Prostate gland (tissue), 2 donors: ENCODE measurements at regions not wholly inside any gene's neighbourhood (a gene's known extent, or its start where the extent isn't known, plus 50 kb on each side); places are given as distances from the start of the nearest gene placed in this dataset.

Source experiments
- POLR2A ChIP-seq: fragments of 450-650 bp; IDR thresholded peaks from one replicate; pipeline ENCODE4 v1.6.1; 2016; ENCODE audit warnings: antibody characterized with exemption, mild to moderate bottlenecking
- POLR2AphosphoS5 ChIP-seq: sonication (generic); formaldehyde crosslinking; IDR thresholded peaks from one replicate; pipeline ENCODE4 v1.6.1; 2017; ENCODE audit warnings: antibody characterized with exemption
- TF ChIP-seq, protein P1 (sequence below), 4 experiments: fragments of 200-600 bp in 2 of 4; fragments of 450-650 bp in 2 of 4; sonication (generic) in 2 of 4; IDR thresholded peaks; 1 replicate in 3 of 4; 2 replicates in 1 of 4; pipeline ENCODE4 v1.5.1; 2016 to 2019; ENCODE audit warnings: antibody characterized with exemption in 4 of 4, mild to moderate bottlenecking in 2 of 4, moderate library complexity in 2 of 4

DNA sequence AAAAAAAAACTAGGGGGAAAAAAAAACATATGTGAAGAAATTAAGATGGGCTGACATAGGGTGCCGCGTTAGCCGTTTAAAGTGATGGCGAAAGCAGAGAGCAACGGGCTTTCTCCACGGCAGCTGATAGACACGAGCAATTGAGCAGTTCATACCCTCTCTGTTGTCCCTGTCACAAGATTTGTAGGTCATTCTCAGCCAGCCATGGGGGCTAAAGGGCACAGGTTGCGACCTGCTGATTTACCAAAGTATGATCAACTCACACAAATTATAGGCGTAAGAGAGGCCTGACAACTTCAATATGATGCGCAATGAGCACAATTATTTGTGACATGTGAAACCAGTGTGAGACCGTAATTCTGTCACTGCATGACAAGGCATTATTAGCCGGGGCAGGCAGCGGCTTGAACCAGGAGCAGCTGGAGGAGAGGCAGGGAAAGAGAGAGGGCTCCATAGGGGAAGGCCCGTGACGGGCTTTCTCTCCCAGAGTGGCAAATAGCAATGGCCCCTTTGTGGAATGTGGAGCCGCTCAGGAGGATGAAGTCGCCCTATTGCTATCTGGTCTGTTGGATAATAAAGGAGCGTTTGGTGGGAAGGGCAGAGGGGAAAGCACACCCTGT is 195.1 kb upstream of the HABP2 start:
- no peak for TF ChIP-seq POLR2A
- TF ChIP-seq, protein P1, sequence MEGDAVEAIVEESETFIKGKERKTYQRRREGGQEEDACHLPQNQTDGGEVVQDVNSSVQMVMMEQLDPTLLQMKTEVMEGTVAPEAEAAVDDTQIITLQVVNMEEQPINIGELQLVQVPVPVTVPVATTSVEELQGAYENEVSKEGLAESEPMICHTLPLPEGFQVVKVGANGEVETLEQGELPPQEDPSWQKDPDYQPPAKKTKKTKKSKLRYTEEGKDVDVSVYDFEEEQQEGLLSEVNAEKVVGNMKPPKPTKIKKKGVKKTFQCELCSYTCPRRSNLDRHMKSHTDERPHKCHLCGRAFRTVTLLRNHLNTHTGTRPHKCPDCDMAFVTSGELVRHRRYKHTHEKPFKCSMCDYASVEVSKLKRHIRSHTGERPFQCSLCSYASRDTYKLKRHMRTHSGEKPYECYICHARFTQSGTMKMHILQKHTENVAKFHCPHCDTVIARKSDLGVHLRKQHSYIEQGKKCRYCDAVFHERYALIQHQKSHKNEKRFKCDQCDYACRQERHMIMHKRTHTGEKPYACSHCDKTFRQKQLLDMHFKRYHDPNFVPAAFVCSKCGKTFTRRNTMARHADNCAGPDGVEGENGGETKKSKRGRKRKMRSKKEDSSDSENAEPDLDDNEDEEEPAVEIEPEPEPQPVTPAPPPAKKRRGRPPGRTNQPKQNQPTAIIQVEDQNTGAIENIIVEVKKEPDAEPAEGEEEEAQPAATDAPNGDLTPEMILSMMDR (IDR thresholded peaks at IDR 0.05) = no peak
- TF ChIP-seq POLR2AphosphoS5 = no peak
